Prostate gland (tissue), 2 donors: ENCODE measurements at regions not wholly inside any gene's neighbourhood (a gene's known extent, or its start where the extent isn't known, plus 50 kb on each side); places are given as distances from the start of the nearest gene placed in this dataset.

Source experiments
- DNase-seq: peaks from one replicate; pipeline ENCODE4 v3.0.0-alpha.2; 2019; ENCODE audit warnings: low spot score
- H3K27ac ChIP-seq, 2 donors: fragments of 200-600 bp; sonication (generic); 2 replicates each; pipeline ENCODE4 v1.5.1; 2017 to 2019
- H3K27me3 ChIP-seq: fragments of 200-600 bp; sonication (generic); replicated peaks from 2 replicates; pipeline ENCODE4 v1.5.1; 2019; ENCODE audit not compliant: insufficient read depth
- H3K36me3 ChIP-seq, 2 donors: fragments of 200-600 bp; sonication (generic); 1 replicate in 1 of 2; 2 replicates in 1 of 2; pipeline versions ENCODE4 v1.5.1 to v1.8.1; 2017 to 2019
- H3K4me1 ChIP-seq: fragments of 200-600 bp; sonication (generic); replicated peaks from 2 replicates; pipeline ENCODE4 v1.5.1; 2019
- H3K4me3 ChIP-seq, 2 donors: fragments of 200-600 bp; sonication (generic); 2 replicates each; pipeline ENCODE4 v1.5.1; 2017 to 2019
- H3K9me3 ChIP-seq: fragments of 200-600 bp; sonication (generic); 2 replicates; pipeline ENCODE4 v1.5.1; 2017
- POLR2A ChIP-seq: fragments of 450-650 bp; IDR thresholded peaks from one replicate; pipeline ENCODE4 v1.6.1; 2016; ENCODE audit warnings: antibody characterized with exemption, mild to moderate bottlenecking
- POLR2AphosphoS5 ChIP-seq: sonication (generic); formaldehyde crosslinking; IDR thresholded peaks from one replicate; pipeline ENCODE4 v1.6.1; 2017; ENCODE audit warnings: antibody characterized with exemption
- whole genome bisulfite sequencing: methylation state at CpG from one replicate; pipeline ENCODE4 v1.1.5; 2018; 5-methylcytosine and 5-hydroxymethylcytosine counted together
- intact Hi-C: fragments of 100-400 bp; cut with DNase I; formaldehyde crosslinking; loops from one replicate; pipeline ENCODE4 v1.14.2; 2022
- TF ChIP-seq, protein P1 (sequence below), 4 experiments: fragments of 200-600 bp in 2 of 4; fragments of 450-650 bp in 2 of 4; sonication (generic) in 2 of 4; IDR thresholded peaks; 1 replicate in 3 of 4; 2 replicates in 1 of 4; pipeline ENCODE4 v1.5.1; 2016 to 2019; ENCODE audit warnings: antibody characterized with exemption in 4 of 4, mild to moderate bottlenecking in 2 of 4, moderate library complexity in 2 of 4

DNA sequence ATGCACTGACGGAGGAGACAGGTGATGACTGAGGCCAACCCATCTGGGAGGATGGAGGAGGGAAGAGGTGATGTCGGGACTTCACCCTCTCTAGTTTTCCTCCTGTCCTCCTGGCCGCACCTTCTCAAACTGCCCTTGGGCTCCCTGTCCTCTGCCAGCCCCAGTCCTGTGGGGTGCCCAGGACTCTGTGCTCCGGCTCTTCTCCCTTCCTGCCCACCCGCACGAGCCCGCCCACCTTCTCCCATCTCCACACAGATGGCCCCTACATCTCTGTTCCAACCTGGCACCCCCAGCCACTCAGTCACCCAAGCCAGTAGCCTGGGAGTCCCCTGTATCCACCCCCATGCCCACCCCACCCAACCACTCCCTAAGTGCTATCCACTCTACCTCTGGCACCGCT lies 206.7 kb upstream of the LINGO1 start:
- WGBS, result 92% methylated on average over 8 of the region's 8 CpGs
- DNase-seq, result no peak
- H3K27me3 ChIP-seq, result no peaks in the 10 kb centered on the region
- intact Hi-C loops, result no loop called here
- no peak overlapping the region for H3K27ac ChIP-seq
- TF ChIP-seq POLR2AphosphoS5, result no peak
- TF ChIP-seq, protein P1, sequence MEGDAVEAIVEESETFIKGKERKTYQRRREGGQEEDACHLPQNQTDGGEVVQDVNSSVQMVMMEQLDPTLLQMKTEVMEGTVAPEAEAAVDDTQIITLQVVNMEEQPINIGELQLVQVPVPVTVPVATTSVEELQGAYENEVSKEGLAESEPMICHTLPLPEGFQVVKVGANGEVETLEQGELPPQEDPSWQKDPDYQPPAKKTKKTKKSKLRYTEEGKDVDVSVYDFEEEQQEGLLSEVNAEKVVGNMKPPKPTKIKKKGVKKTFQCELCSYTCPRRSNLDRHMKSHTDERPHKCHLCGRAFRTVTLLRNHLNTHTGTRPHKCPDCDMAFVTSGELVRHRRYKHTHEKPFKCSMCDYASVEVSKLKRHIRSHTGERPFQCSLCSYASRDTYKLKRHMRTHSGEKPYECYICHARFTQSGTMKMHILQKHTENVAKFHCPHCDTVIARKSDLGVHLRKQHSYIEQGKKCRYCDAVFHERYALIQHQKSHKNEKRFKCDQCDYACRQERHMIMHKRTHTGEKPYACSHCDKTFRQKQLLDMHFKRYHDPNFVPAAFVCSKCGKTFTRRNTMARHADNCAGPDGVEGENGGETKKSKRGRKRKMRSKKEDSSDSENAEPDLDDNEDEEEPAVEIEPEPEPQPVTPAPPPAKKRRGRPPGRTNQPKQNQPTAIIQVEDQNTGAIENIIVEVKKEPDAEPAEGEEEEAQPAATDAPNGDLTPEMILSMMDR (IDR thresholded peaks at IDR 0.05), result no peak
- no peak for TF ChIP-seq POLR2A
- H3K4me3 ChIP-seq, result no peak overlapping the region
- H3K4me1 ChIP-seq, result no peaks in the 10 kb centered on the region
- no peaks in the 10 kb centered on the region for H3K36me3 ChIP-seq
- H3K9me3 ChIP-seq, result no peaks in the 10 kb centered on the region

DNA sequence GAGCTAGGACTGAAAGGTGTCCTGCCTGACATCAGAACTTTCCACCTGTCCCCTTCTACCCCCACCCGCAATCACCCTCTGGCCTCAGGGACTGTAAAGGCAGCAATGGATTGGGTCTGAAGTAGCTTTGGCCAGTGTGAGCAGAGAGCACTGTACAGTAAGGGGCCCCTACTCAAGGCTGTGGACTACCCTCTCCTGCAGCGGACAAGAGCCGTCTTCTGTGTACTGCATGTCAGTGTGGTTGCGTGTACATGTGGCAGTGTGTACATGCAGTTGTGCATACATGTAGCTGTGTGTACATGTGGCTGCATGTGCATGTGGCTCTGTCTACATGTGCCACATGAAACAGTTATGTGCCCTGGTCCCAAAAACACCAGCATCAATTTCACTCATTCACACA lies 205.9 kb upstream of the LINGO1 start:
- no peaks in the 10 kb centered on the region for H3K9me3 ChIP-seq
- TF ChIP-seq, protein P1 (IDR thresholded peaks at IDR 0.05), result no peak
- TF ChIP-seq POLR2AphosphoS5 (no peak), POLR2A (no peak)
- intact Hi-C loops, result no loop called here
- no peaks in the 10 kb centered on the region for H3K27me3 ChIP-seq
- no peak for DNase-seq
- H3K27ac ChIP-seq, result no peak overlapping the region
- whole genome bisulfite sequencing, result 97% methylated on average over 4 of the region's 4 CpGs
- no peaks in the 10 kb centered on the region for H3K36me3 ChIP-seq
- no peak overlapping the region for H3K4me3 ChIP-seq
- H3K4me1 ChIP-seq, result no peaks in the 10 kb centered on the region

DNA sequence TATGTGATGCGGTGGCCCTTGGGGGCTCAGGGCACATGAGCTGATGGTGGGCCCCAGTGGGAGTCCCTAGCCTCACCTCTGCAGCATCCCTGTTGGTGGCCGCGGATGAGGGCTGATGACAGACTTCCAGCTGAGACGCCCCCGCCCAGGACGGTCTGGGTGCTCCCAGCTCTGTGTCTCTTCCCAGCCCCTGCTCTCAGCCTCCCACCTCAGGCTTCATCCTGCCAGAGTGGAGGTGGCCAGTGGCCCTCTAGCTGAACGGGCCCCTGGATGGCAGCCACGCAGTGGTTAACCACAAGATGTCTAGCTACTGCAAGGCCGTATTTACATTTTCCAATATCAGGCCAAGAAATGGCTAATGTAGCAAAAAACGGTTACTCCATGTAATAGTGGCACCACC lies 205.3 kb upstream of the LINGO1 start:
- 71% methylated on average over 9 of the region's 10 CpGs for WGBS
- Histone ChIP-seq H3K27ac (no peak overlapping the region), H3K27me3 (no peaks in the 10 kb centered on the region), H3K9me3 (no peaks in the 10 kb centered on the region), H3K4me3 (no peak overlapping the region), H3K4me1 (no peaks in the 10 kb centered on the region), H3K36me3 (no peaks in the 10 kb centered on the region)
- DNase-seq, result no peak
- TF ChIP-seq, protein P1 (IDR thresholded peaks at IDR 0.05), result no peak
- TF ChIP-seq POLR2A (no peak), POLR2AphosphoS5 (no peak)
- intact Hi-C loops, result no loop called here

DNA sequence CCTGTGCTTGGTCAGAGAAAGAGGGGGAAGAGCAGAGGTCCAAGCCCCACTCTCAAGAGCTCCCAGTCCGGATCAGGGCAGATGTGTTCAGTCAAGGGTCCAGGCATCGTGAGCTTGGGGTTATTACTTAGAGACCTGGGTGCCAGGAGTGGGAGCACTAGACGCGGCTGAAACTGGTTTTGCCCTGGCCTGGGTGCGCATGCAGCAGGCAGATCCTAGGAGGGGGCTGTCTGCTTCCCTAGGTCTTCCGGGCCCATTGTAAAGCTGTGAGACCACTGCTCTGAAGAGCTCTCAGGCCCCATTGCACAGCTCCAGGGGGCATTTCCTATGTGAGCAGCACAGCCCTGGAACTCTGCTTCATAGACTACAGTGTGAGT lies 204.9 kb upstream of the LINGO1 start:
- no peak overlapping the region for H3K4me3 ChIP-seq
- H3K4me1 ChIP-seq, result no peaks in the 10 kb centered on the region
- no peak for DNase-seq
- no peak for TF ChIP-seq POLR2A
- TF ChIP-seq POLR2AphosphoS5, result no peak
- TF ChIP-seq, protein P1 (IDR thresholded peaks at IDR 0.05), result no peak
- H3K36me3 ChIP-seq, result no peaks in the 10 kb centered on the region
- no peaks in the 10 kb centered on the region for H3K27me3 ChIP-seq
- no peaks in the 10 kb centered on the region for H3K9me3 ChIP-seq
- H3K27ac ChIP-seq, result no peak overlapping the region
- intact Hi-C loops, result no loop called here
- 92% methylated on average over 6 of the region's 6 CpGs for WGBS

DNA sequence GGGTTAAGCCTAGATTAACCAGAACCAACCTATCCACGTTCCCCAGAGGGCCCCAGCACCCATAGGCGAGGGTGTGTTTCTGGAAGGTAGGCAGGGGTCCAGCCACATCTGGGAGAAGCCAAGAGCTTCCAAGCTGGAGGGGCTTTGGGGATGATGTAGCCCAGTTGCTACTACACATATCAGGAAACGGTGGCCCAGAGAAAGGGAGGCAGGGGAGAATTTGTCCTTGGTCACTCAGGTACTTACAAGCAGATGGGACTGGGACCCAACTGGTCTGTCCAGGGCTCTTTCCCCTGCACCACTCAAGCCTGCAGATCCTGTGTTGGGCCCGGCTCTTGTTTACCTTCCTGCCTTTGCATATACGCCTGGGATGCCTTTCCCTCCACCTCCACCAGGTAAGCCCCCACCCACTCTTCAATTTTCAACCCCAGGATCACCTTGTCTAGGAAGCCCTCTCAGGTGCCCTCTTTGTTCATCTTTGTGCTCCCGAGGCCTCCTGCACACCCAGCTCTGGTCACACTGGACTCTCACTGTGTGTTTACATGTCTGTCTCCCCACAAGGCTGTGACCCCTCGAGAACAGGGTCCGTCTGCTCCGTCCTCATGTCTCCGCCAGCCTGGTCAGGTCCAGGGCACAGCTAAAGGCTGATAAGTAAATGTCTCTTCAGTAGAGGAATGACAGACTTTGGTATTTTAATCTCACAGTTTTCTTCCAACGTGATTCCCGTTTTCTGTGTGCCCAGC lies 204.4 kb upstream of the LINGO1 start:
- DNase-seq, result no peak
- TF ChIP-seq, protein P1 (IDR thresholded peaks at IDR 0.05), result no peak
- TF ChIP-seq POLR2A (no peak), POLR2AphosphoS5 (no peak)
- Histone ChIP-seq H3K4me1 (no peaks in the 10 kb centered on the region), H3K4me3 (no peak overlapping the region), H3K27ac (no peak overlapping the region), H3K9me3 (no peaks in the 10 kb centered on the region), H3K27me3 (no peaks in the 10 kb centered on the region), H3K36me3 (no peaks in the 10 kb centered on the region)
- intact Hi-C loops, result no loop called here
- WGBS, result 74% methylated on average over 12 of the region's 12 CpGs
